GM12874 (cell line): ENCODE measurements at regions not wholly inside any gene's neighbourhood (a gene's known extent, or its start where the extent isn't known, plus 50 kb on each side); places are given as distances from the start of the nearest gene placed in this dataset.

Experiments used
- CTCF ChIP-seq: IDR thresholded peaks from 2 replicates; pipeline ENCODE4 v1.5.1; 2011; ENCODE audit warnings: low read depth, mild to moderate bottlenecking, control low read depth, low read length, moderate library complexity; ENCODE audit not compliant: insufficient read depth

GRCh38 chr7:118861581-118861980 lies 637.1 kb downstream of the ANKRD7 start:
- TF ChIP-seq CTCF = no peak

GRCh38 chr7:118862740-118863139 lies 638.2 kb downstream of the ANKRD7 start:
- TF ChIP-seq CTCF = no peak

- TF ChIP-seq CTCF = no peak
Observed at GRCh38 chr7:118863966-118864365, 639.5 kb downstream of the ANKRD7 start.

DNA sequence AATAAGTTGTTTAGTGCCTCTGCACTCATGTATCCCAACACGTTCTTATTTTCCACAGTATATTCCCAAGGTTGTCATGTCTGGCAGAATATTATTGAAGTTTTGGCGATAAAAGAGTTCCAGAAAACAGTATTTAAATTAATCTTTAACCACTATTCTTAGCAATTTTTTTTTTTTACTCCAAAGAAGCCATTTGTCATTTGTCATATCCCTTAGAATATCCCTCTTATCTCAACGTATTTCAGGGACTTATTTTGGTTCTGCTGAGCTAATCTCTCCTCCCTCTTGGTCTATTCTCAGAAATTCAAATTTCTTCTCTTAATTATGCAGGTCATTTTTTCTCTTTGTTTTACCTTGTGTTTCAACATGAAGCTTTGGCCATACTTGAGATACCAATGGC lies 643.4 kb downstream of the ANKRD7 start:
- no peak for TF ChIP-seq CTCF

DNA sequence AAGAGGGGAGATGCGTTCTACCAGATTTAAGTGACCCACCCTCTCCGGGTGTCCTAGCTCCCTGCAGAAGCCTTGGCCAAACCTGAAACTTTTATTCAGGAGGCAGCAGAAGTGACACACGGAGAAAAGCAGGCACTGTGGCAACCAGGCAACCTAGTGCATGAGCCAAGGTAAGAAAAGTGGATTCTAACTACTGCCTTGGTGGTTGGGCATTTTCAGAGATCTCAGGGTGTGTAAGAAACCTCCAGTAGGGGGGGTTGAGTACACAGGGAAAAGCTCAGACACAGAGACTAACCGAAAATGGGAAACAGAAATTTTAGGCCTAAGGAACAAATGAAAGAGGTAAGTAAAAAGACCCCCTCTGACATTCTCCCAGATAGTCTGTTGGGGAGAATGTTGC lies 645.7 kb downstream of the ANKRD7 start:
- TF ChIP-seq CTCF = no peak

DNA sequence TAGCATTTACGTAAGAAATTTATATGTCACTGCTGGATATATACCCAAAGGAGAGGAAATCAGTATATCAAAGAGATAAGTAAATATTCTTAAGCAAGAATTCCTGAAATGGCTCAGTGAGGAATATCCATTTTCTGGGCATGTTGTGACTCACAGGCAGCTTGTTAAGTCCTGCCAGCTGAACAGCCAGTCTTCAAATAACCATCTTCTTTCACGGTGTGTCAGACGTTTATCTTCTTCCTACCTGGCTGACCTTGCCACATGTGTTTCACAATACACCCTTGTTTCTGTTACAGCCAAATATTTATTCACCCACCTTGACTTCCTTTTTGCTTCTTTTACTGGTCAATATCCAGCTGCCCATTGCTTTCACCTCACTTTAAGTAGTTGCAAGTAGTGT lies 648.1 kb downstream of the ANKRD7 start:
- no peak for TF ChIP-seq CTCF

GRCh38 chr7:118877187-118877586 lies 652.7 kb downstream of the ANKRD7 start:
- no peak for TF ChIP-seq CTCF

GRCh38 chr7:118878336-118878735 lies 653.8 kb downstream of the ANKRD7 start:
- no peak for TF ChIP-seq CTCF
